HCT116 (cell line): ENCODE measurements at regions not wholly inside any gene's neighbourhood (a gene's known extent, or its start where the extent isn't known, plus 50 kb on each side); places are given as distances from the start of the nearest gene placed in this dataset.

Experiments
- ATAC-seq: fragments of 200-7000 bp; cut with Tn5 transposase; 2 replicates; pipeline ENCODE4 v1.9.1; 2020; ENCODE audit warnings: mild to moderate bottlenecking, moderate library complexity
- BruUV-seq: library from RNA; stranded (reverse); fragments of 400-500 nt; replicated peaks from 2 replicates; lab custom pipeline; 2021; lab: Mats Ljungman, UMichigan
- CTCF ChIA-PET: fragments of 300-600 bp; sonication (Branson Sonifier 250); formaldehyde crosslinking; loops from one replicate; lab custom pipeline; 2021; ENCODE audit warnings: antibody characterized with exemption; lab: Charles Lee
- POLR2A ChIA-PET: fragments of 300-600, 350-600 bp; sonication (Branson Sonifier 250); formaldehyde crosslinking; loops from one replicate; lab custom pipeline; 2021; ENCODE audit warnings: antibody characterized with exemption; lab: Charles Lee
- RAD21 ChIA-PET, 2 experiments: fragments of 300-600 bp; sonication (Branson Sonifier 250); formaldehyde crosslinking; loops; one replicate each; lab custom pipeline; 2023; ENCODE audit warnings: low total read pairs in 2 of 2; ENCODE audit not compliant: uncharacterized antibody in 2 of 2, unreplicated experiment in 2 of 2, low non-redundant PET in 1 of 2; lab: Charles Lee
- DNase-seq: peaks from one replicate; pipeline ENCODE4 v3.0.0-alpha.2; 2010; ENCODE audit warnings: low read depth, low spot score
- H2AFZ ChIP-seq: fragments of 200-600 bp; shearing (Covaris generic), sonication (generic); 2 replicates; pipeline ENCODE4 v1.6.1; 2017; ENCODE audit warnings: low read depth, mixed run types, mixed read lengths, antibody characterized with exemption, low read length; ENCODE audit not compliant: poor library complexity, severe bottlenecking
- H3K27ac ChIP-seq: 2 replicates; pipeline ENCODE4 v1.5.1; 2012; ENCODE audit warnings: low read depth, low read length
- H3K27me3 ChIP-seq: fragments of 200-600 bp; sonication (generic); 2 replicates; pipeline ENCODE4 v1.6.1; 2016; ENCODE audit warnings: mixed run types, low read length, mixed read lengths; ENCODE audit not compliant: insufficient read depth
- H3K36me3 ChIP-seq, 2 experiments: fragments of 200-500 bp in 1 of 2; fragments of 200-600 bp in 1 of 2; sonication (Bioruptor generic) in 1 of 2; sonication (generic) in 1 of 2; 2 replicates each; pipeline versions ENCODE4 v1.5.1 to v1.6.1; 2014 to 2016; ENCODE audit warnings: low read length in 2 of 2, inconsistent platforms in 1 of 2, mixed read lengths in 1 of 2, mixed run types in 1 of 2; ENCODE audit not compliant: insufficient read depth in 2 of 2, control insufficient read depth in 1 of 2
- H3K4me1 ChIP-seq, 2 experiments: fragments of 200-600 bp in 1 of 2; sonication (generic) in 1 of 2; 2 replicates each; pipeline versions ENCODE4 v1.5.1 to v1.6.1; 2012 to 2017; ENCODE audit warnings: low read length in 2 of 2, inconsistent platforms in 1 of 2, mild to moderate bottlenecking in 1 of 2, mixed read lengths in 1 of 2, mixed run types in 1 of 2, moderate library complexity in 1 of 2; ENCODE audit not compliant: insufficient read depth in 2 of 2, control insufficient read depth in 1 of 2
- H3K4me2 ChIP-seq: fragments of 200-600 bp; sonication (generic); 2 replicates; pipeline ENCODE4 v1.6.1; 2017; ENCODE audit warnings: mixed run types, low read length, mixed read lengths
- H3K4me3 ChIP-seq, 2 experiments: fragments of 200-600 bp in 1 of 2; sonication (generic) in 1 of 2; replicated peaks in 1 of 2; 2 replicates each; pipeline ENCODE4 v1.5.1; 2011 to 2016; ENCODE audit warnings: low read length in 2 of 2, control low read depth in 1 of 2, low read depth in 1 of 2, mild to moderate bottlenecking in 1 of 2, mixed read lengths in 1 of 2, mixed run types in 1 of 2
- H3K79me2 ChIP-seq: fragments of 200-600 bp; sonication (generic); 2 replicates; pipeline ENCODE4 v1.6.1; 2017; ENCODE audit warnings: mild to moderate bottlenecking, mixed run types, low read length, moderate library complexity, mixed read lengths; ENCODE audit not compliant: insufficient read depth
- H3K9ac ChIP-seq: fragments of 200-600 bp; sonication (generic); 2 replicates; pipeline ENCODE4 v1.6.1; 2016; ENCODE audit warnings: low read length, mixed read lengths
- H3K9me2 ChIP-seq: fragments of 200-600 bp; sonication (generic), shearing (Covaris generic); 2 replicates; pipeline ENCODE4 v1.6.1; 2017; ENCODE audit warnings: mixed run types, mild to moderate bottlenecking, moderate library complexity; ENCODE audit not compliant: insufficient read depth
- H3K9me3 ChIP-seq, 2 experiments: fragments of 200-500 bp in 1 of 2; fragments of 200-600 bp in 1 of 2; sonication (Bioruptor generic) in 1 of 2; sonication (generic) in 1 of 2; 2 replicates each; pipeline ENCODE4 v1.6.1; 2014 to 2017; ENCODE audit warnings: low read length in 2 of 2, mixed read lengths in 2 of 2, inconsistent platforms in 1 of 2, low read depth in 1 of 2, mild to moderate bottlenecking in 1 of 2, mixed run types in 1 of 2, moderate library complexity in 1 of 2; ENCODE audit not compliant: control insufficient read depth in 1 of 2, insufficient read depth in 1 of 2
- H4K20me1 ChIP-seq: fragments of 200-600 bp; sonication (generic), shearing (Covaris generic); 2 replicates; pipeline ENCODE4 v1.6.1; 2017; ENCODE audit warnings: mixed run types, mild to moderate bottlenecking, moderate library complexity; ENCODE audit not compliant: insufficient read depth
- ATF3 ChIP-seq: IDR thresholded peaks from 2 replicates; pipeline ENCODE4 v1.6.1; 2012
- CTCF ChIP-seq, 3 experiments: fragments of 200-600 bp in 1 of 3; sonication (generic) in 1 of 3; IDR thresholded peaks in 2 of 3; conservative IDR thresholded peaks in 1 of 3; 2 replicates each; pipeline ENCODE4 v1.5.1; 2012 to 2017; ENCODE audit warnings: low read depth in 2 of 3, low read length in 2 of 3, antibody characterized with exemption in 1 of 3, borderline replicate concordance in 1 of 3, control low read depth in 1 of 3, mild to moderate bottlenecking in 1 of 3, mixed read lengths in 1 of 3, mixed run types in 1 of 3, moderate library complexity in 1 of 3; ENCODE audit not compliant: insufficient read depth in 1 of 3
- ELF1 ChIP-seq: IDR thresholded peaks from 2 replicates; pipeline ENCODE4 v1.6.1; 2012; ENCODE audit warnings: low read depth, borderline replicate concordance
- EZH2 ChIP-seq: fragments of 200-600 bp; sonication (generic); IDR thresholded peaks from 2 replicates; pipeline ENCODE4 v1.6.1; 2017; ENCODE audit warnings: antibody characterized with exemption, mixed run types
- EZH2phosphoT487 ChIP-seq: fragments of 200-600 bp; IDR thresholded peaks from 2 replicates; pipeline ENCODE4 v1.6.1; 2018; ENCODE audit warnings: antibody characterized with exemption, borderline replicate concordance
- FOSL1 ChIP-seq: IDR thresholded peaks from 2 replicates; pipeline ENCODE4 v1.6.1; 2012; ENCODE audit warnings: low read depth
- JUND ChIP-seq: IDR thresholded peaks from 2 replicates; pipeline ENCODE4 v1.6.1; 2012
- POLR2AphosphoS5 ChIP-seq: IDR thresholded peaks from 2 replicates; pipeline ENCODE4 v1.6.1; 2011; ENCODE audit warnings: mild to moderate bottlenecking, low read depth, low read length, moderate library complexity
- SIN3A ChIP-seq: IDR thresholded peaks from 2 replicates; pipeline ENCODE4 v1.6.1; 2012; ENCODE audit warnings: low read depth
- SP1 ChIP-seq: IDR thresholded peaks from 2 replicates; pipeline ENCODE4 v1.6.1; 2012; ENCODE audit warnings: low read depth
- SRF ChIP-seq: IDR thresholded peaks from 2 replicates; pipeline ENCODE4 v1.6.1; 2012; ENCODE audit warnings: low read depth
- TCF7L2 ChIP-seq: IDR thresholded peaks from 2 replicates; pipeline ENCODE4 v1.7.0; 2011; ENCODE audit warnings: borderline replicate concordance, inconsistent platforms; ENCODE audit not compliant: insufficient read depth, insufficient read length; ENCODE audit errors: extremely low read depth
- YY1 ChIP-seq: IDR thresholded peaks from 2 replicates; pipeline ENCODE4 v1.6.1; 2011; ENCODE audit warnings: low read length, low read depth, moderate library complexity, mild to moderate bottlenecking; ENCODE audit not compliant: insufficient replicate concordance; ENCODE audit errors: extremely low read depth
- ZBTB33 ChIP-seq: IDR thresholded peaks from 2 replicates; pipeline ENCODE4 v1.6.1; 2011; ENCODE audit warnings: mild to moderate bottlenecking, low read length, moderate library complexity; ENCODE audit not compliant: insufficient replicate concordance; ENCODE audit errors: extremely low read depth
- ZFX ChIP-seq: fragments of 450-650 bp; IDR thresholded peaks from 2 replicates; pipeline ENCODE4 v1.6.1; 2017
- ZNF274 ChIP-seq: fragments of 200-500 bp; sonication (Bioruptor generic); IDR thresholded peaks from 2 replicates; pipeline ENCODE4 v1.6.1; 2014; ENCODE audit warnings: mild to moderate bottlenecking, low read depth, low read length, inconsistent platforms
- intact Hi-C: fragments of 100-400 bp; cut with micrococcal nuclease; formaldehyde crosslinking; loops from 2 replicates; pipeline ENCODE4 v1.10.0; 2022

GRCh38 chrX:94645726-94646125, 971.7 kb downstream of the FAM133A start:
- ChIA-PET POLR2A (no interaction called here), RAD21 (no interaction called here), CTCF (no interaction called here)
- H3K4me1 ChIP-seq: no peaks in the 10 kb centered on the region
- ATAC-seq (no peak), DNase-seq (no peak)
- BruUV-seq: no TSS peak
- H3K9me2 ChIP-seq: no peaks in the 10 kb centered on the region
- no peak overlapping the region for H2AFZ ChIP-seq
- H3K79me2 ChIP-seq: no peaks in the 10 kb centered on the region
- no peaks in the 10 kb centered on the region for H3K27me3 ChIP-seq
- intact Hi-C loops: no loop called here
- H3K4me3 ChIP-seq: no peak overlapping the region
- H4K20me1 ChIP-seq: no peaks in the 10 kb centered on the region
- no peaks in the 10 kb centered on the region for H3K36me3 ChIP-seq
- H3K9ac ChIP-seq: no peak overlapping the region
- no peak for TF ChIP-seq ZBTB33
- no peak for TF ChIP-seq EZH2
- no peak for TF ChIP-seq POLR2AphosphoS5
- H3K27ac ChIP-seq: no peak overlapping the region
- no peaks in the 10 kb centered on the region for H3K9me3 ChIP-seq
- H3K4me2 ChIP-seq: no peak overlapping the region

- Histone ChIP-seq H3K36me3 (no peaks in the 10 kb centered on the region), H2AFZ (no peak overlapping the region), H3K4me3 (no peak overlapping the region), H3K9me3 (no peaks in the 10 kb centered on the region), H3K27ac (no peak overlapping the region), H3K27me3 (no peaks in the 10 kb centered on the region), H3K79me2 (no peaks in the 10 kb centered on the region), H3K4me1 (no peaks in the 10 kb centered on the region), H3K9ac (no peak overlapping the region), H3K4me2 (no peak overlapping the region), H4K20me1 (no peaks in the 10 kb centered on the region), H3K9me2 (no peaks in the 10 kb centered on the region)
- ChIA-PET CTCF (no interaction called here), RAD21 (no interaction called here), POLR2A (no interaction called here)
- intact Hi-C loops: no loop called here
- no TSS peak for BruUV-seq
- ATAC-seq (no peak), DNase-seq (no peak)
- TF ChIP-seq CTCF (IDR thresholded peaks at IDR 0.05 in 2 of 3, conservative IDR thresholded peaks at IDR 0.05 in 1 of 3; ENCODE audit: borderline replicate concordance in 1 of 3, insufficient read depth in 1 of 3, low read depth in 2 of 3, low read length in 2 of 3): no peak
- TF ChIP-seq EZH2: no peak
- TF ChIP-seq SRF: no peak
- no peak for TF ChIP-seq POLR2AphosphoS5
- no peak for TF ChIP-seq ZFX
- TF ChIP-seq SP1: no peak
- TF ChIP-seq ATF3: no peak
- TF ChIP-seq EZH2phosphoT487: no peak
- TF ChIP-seq SIN3A: no peak
- no peak for TF ChIP-seq YY1
- no peak for TF ChIP-seq ZNF274
- TF ChIP-seq FOSL1: no peak
- TF ChIP-seq ELF1: no peak
- no peak for TF ChIP-seq JUND
- TF ChIP-seq TCF7L2: no peak
These were observed 981.2 kb downstream of the FAM133A start for GRCh38 chrX:94655180-94655579.
